ENCODE measurements at regions not wholly inside any gene's neighbourhood (a gene's known extent, or its start where the extent isn't known, plus 50 kb on each side); places are given as distances from the start of the nearest gene placed in this dataset.

DNA sequence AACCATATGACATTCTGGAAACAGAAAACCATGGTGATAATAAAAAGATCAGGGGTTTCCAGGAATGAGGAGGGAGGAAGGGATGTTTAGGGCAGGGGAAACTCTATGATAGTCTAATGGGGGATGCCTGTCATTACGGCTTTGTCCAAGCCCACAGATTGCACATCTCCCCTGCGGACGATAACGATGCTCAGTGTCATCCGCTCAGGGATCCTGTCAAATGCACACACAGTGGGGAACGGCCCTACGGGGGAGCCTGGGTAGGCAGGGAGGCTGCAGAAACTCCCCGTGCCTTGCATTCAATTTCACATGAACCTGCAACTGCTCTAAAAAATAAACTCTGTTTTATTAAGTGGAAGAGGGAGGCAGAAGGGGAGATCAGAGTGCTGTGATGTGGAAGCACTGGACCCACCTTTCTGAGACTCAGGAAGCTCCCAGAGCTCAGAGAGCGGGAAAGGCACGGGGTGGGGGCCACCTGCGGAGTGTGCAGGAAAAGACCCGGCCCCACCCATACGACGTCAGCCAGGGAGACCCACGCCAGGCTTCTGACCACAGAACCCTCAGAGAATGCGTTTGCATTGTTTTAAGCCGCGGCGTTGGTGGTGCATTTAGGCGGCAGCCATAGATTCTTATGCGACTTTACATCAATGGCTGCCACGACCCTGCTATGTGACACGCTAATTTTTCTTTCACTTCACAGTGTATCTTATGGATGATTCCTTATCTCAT is 543.5 kb downstream of the BRD1 start:
- no peak for ATAC-seq
- no peak for DNase-seq
- Histone ChIP-seq H3K36me3 (no peaks in the 10 kb centered on the region), H3K27me3 (peaks cover 0 to 82% of the 10 kb centered on the region in 2 donors), H3K9me3 (peaks cover 0 to 2% of the 10 kb centered on the region in 2 donors), H3K4me3 (no peak overlapping the region), H3K4me1 (no peaks in the 10 kb centered on the region), H3K27ac (no peak overlapping the region)
- intact Hi-C loops (cut with DNase I), result no loop called here
- TF ChIP-seq, protein P1, sequence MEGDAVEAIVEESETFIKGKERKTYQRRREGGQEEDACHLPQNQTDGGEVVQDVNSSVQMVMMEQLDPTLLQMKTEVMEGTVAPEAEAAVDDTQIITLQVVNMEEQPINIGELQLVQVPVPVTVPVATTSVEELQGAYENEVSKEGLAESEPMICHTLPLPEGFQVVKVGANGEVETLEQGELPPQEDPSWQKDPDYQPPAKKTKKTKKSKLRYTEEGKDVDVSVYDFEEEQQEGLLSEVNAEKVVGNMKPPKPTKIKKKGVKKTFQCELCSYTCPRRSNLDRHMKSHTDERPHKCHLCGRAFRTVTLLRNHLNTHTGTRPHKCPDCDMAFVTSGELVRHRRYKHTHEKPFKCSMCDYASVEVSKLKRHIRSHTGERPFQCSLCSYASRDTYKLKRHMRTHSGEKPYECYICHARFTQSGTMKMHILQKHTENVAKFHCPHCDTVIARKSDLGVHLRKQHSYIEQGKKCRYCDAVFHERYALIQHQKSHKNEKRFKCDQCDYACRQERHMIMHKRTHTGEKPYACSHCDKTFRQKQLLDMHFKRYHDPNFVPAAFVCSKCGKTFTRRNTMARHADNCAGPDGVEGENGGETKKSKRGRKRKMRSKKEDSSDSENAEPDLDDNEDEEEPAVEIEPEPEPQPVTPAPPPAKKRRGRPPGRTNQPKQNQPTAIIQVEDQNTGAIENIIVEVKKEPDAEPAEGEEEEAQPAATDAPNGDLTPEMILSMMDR (IDR thresholded peaks at IDR 0.05), result no peak

- Histone ChIP-seq H3K27ac (no peak overlapping the region), H3K36me3 (no peaks in the 10 kb centered on the region), H3K9me3 (peaks cover 0 to 2% of the 10 kb centered on the region in 2 donors), H3K4me3 (no peak overlapping the region), H3K27me3 (peaks cover 0 to 71% of the 10 kb centered on the region in 2 donors), H3K4me1 (no peaks in the 10 kb centered on the region)
- intact Hi-C loops (cut with DNase I), result no loop called here
- no peak for DNase-seq
- TF ChIP-seq, protein P1 (IDR thresholded peaks at IDR 0.05), result no peak
- no peak for ATAC-seq
These were observed 545.1 kb downstream of the BRD1 start for GRCh38 chr22:49282596-49282995.

GRCh38 chr22:49281467-49282340 is 546.0 kb downstream of the BRD1 start:
- Histone ChIP-seq H3K9me3 (peaks cover 0 to 2% of the 10 kb centered on the region in 2 donors), H3K36me3 (no peaks in the 10 kb centered on the region), H3K4me1 (no peaks in the 10 kb centered on the region), H3K27ac (no peak overlapping the region), H3K27me3 (peaks cover 0 to 70% of the 10 kb centered on the region in 2 donors), H3K4me3 (no peak overlapping the region)
- TF ChIP-seq, protein P1 (IDR thresholded peaks at IDR 0.05), result no peak
- ATAC-seq (no peak), DNase-seq (no peak)
- intact Hi-C loops (cut with DNase I), result no loop called here

DNA sequence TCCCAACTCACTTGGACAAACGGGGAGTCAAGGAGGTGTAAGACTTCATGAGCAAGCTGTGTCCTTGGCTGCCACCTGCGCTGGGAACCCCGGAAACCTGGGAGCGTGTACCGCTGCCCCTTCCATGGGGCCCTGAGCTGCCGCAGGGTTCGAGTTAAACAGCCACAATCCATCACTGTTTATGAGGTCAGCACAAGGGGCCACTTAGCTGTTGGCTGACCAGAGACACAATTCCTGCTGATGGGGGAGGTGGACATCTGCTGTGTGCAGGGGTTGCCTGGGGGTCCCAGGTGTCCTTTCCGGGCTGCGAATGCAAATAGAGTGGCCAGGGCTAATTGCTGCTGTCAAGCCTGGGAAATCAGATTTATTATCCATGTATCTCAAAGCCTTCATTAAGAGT is 549.3 kb downstream of the BRD1 start:
- H3K27ac ChIP-seq, result no peak overlapping the region
- no peaks in the 10 kb centered on the region for H3K4me1 ChIP-seq
- peaks cover 0 to 64% of the 10 kb centered on the region in 2 donors for H3K27me3 ChIP-seq
- TF ChIP-seq, protein P1 (IDR thresholded peaks at IDR 0.05), result no peak
- DNase-seq (no peak), ATAC-seq (no peak)
- H3K4me3 ChIP-seq, result no peak overlapping the region
- intact Hi-C loops (cut with DNase I), result no loop called here
- peaks cover 0 to 2% of the 10 kb centered on the region in 2 donors for H3K9me3 ChIP-seq
- H3K36me3 ChIP-seq, result no peaks in the 10 kb centered on the region

DNA sequence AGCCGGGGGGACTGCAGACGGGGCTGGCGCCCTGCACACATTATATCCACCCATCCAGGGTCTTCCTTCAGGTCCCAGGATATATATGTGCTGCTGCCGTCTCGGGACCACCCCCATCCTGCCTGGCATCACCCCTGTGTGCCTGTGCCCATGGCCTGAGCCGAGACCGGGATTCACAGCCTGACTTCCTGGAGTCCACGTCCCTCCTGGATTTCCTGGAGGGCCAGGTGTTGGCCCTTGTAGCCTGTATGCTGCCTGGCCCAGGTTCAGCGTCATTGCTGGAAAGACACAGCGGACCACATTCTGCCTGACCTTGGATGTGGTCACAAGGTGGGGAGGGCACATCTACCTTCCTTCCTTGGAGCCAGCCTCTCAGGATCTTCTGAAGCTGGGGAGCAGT is 551.1 kb downstream of the BRD1 start:
- no peaks in the 10 kb centered on the region for H3K36me3 ChIP-seq
- no peak overlapping the region for H3K27ac ChIP-seq
- H3K4me1 ChIP-seq, result no peaks in the 10 kb centered on the region
- intact Hi-C loops (cut with DNase I), result no loop called here
- peaks cover 0 to 2% of the 10 kb centered on the region in 2 donors for H3K9me3 ChIP-seq
- no peak overlapping the region for H3K4me3 ChIP-seq
- no peak for ATAC-seq
- TF ChIP-seq, protein P1 (IDR thresholded peaks at IDR 0.05), result no peak
- DNase-seq, result no peak
- peaks cover 0 to 62% of the 10 kb centered on the region in 2 donors for H3K27me3 ChIP-seq

All from left lung (tissue), 4 donors.